OCI-LY1 (cell line): ENCODE measurements at regions not wholly inside any gene's neighbourhood (a gene's known extent, or its start where the extent isn't known, plus 50 kb on each side); places are given as distances from the start of the nearest gene placed in this dataset.

Experiments
- H2AFZ ChIP-seq: fragments of 200-600 bp; sonication (generic), shearing (Covaris generic); 2 replicates; pipeline ENCODE4 v1.6.0; 2014; ENCODE audit warnings: antibody characterized with exemption, mild to moderate bottlenecking, low read length
- H3F3A ChIP-seq: fragments of 200-600 bp; sonication (generic), shearing (Covaris generic); 2 replicates; pipeline ENCODE4 v1.6.0; 2014; ENCODE audit warnings: mild to moderate bottlenecking, antibody characterized with exemption, low read length, moderate library complexity; ENCODE audit not compliant: insufficient read depth
- H3K27ac ChIP-seq: fragments of 200-600 bp; sonication (generic); 2 replicates; pipeline ENCODE4 v1.5.1; 2014; ENCODE audit warnings: low read length, mixed run types, mild to moderate bottlenecking, low read depth; ENCODE audit not compliant: poor library complexity, severe bottlenecking
- H3K27me3 ChIP-seq: fragments of 200-600 bp; sonication (generic); 2 replicates; pipeline ENCODE4 v1.6.0; 2014; ENCODE audit warnings: antibody characterized with exemption, mild to moderate bottlenecking, low read length, moderate library complexity; ENCODE audit not compliant: insufficient read depth
- H3K36me3 ChIP-seq: fragments of 200-600 bp; sonication (generic); 2 replicates; pipeline ENCODE4 v1.6.1; 2014; ENCODE audit warnings: mild to moderate bottlenecking, antibody characterized with exemption, low read length, moderate library complexity, mixed read lengths; ENCODE audit not compliant: insufficient read depth
- H3K4me1 ChIP-seq: fragments of 200-600 bp; sonication (generic); 2 replicates; pipeline ENCODE4 v1.5.1; 2014; ENCODE audit warnings: mild to moderate bottlenecking, low read length, moderate library complexity; ENCODE audit not compliant: insufficient read depth, severe bottlenecking
- H3K4me2 ChIP-seq: fragments of 200-600 bp; sonication (generic), shearing (Covaris generic); 2 replicates; pipeline ENCODE4 v1.6.1; 2014; ENCODE audit warnings: low read length
- H3K4me3 ChIP-seq: fragments of 200-600 bp; sonication (generic); 2 replicates; pipeline ENCODE4 v1.5.1; 2014; ENCODE audit warnings: low read length, low read depth, mild to moderate bottlenecking, mixed read lengths; ENCODE audit not compliant: poor library complexity, severe bottlenecking
- H3K79me2 ChIP-seq: fragments of 200-600 bp; shearing (Covaris generic); 2 replicates; pipeline ENCODE4 v1.6.1; 2016; ENCODE audit warnings: mixed run types, low read length, mixed read lengths; ENCODE audit not compliant: insufficient read depth
- H3K9ac ChIP-seq: fragments of 200-600 bp; sonication (generic), shearing (Covaris generic); 2 replicates; pipeline ENCODE4 v1.6.1; 2014; ENCODE audit warnings: mild to moderate bottlenecking, low read length, mixed read lengths
- H3K9me2 ChIP-seq: fragments of 200-600 bp; sonication (generic), shearing (Covaris generic); 2 replicates; pipeline ENCODE4 v1.6.1; 2014; ENCODE audit warnings: low read depth, mild to moderate bottlenecking, low read length, mixed read lengths
- H3K9me3 ChIP-seq: fragments of 200-600 bp; shearing (Covaris generic); 2 replicates; pipeline ENCODE4 v1.6.1; 2014; ENCODE audit warnings: low read length, mixed read lengths
- H4K20me1 ChIP-seq: fragments of 200-600 bp; sonication (generic), shearing (Covaris generic); 2 replicates; pipeline ENCODE4 v1.6.0; 2016; ENCODE audit warnings: mild to moderate bottlenecking, low read length; ENCODE audit not compliant: insufficient read depth
- EZH2 ChIP-seq: fragments of 200-600 bp; sonication (generic), shearing (Covaris generic); IDR thresholded peaks from 2 replicates; pipeline ENCODE4 v1.8.0; 2017; ENCODE audit warnings: borderline replicate concordance, mixed run types, mild to moderate bottlenecking, antibody characterized with exemption, low read length, moderate library complexity, mixed read lengths
- TF ChIP-seq, protein P1 (sequence below): fragments of 200-600 bp; sonication (generic), shearing (Covaris generic); IDR thresholded peaks from 2 replicates; pipeline ENCODE4 v1.5.1; 2017; ENCODE audit warnings: mild to moderate bottlenecking, antibody characterized with exemption, low read length, moderate library complexity, mixed read lengths

DNA sequence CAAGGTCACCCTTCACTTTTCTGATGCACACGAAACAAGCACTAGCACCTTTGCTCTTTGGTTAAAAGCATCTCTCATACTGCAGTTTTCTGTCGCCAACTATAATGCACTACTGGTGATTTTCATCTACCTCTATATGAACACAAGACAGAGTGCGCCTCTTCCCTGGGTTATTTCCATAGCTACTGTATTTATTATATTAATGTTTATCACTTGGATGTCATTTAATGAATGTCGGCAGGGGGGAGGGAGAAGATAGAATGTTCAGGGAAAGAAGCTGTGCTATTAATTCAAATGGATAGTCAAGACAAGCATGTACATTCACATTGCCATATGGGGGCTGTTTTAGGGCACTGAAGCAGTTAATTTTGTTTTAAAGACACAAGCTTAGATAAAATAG is 174.1 kb upstream of the SAMSN1 start:
- no peaks in the 10 kb centered on the region for H3K9me2 ChIP-seq
- no peak overlapping the region for H3K4me2 ChIP-seq
- peaks cover 5% of the 10 kb centered on the region for H3K4me1 ChIP-seq
- H3K79me2 ChIP-seq = no peaks in the 10 kb centered on the region
- H2AFZ ChIP-seq = no peak overlapping the region
- no peaks in the 10 kb centered on the region for H3F3A ChIP-seq
- no peak for TF ChIP-seq EZH2
- TF ChIP-seq, protein P1, sequence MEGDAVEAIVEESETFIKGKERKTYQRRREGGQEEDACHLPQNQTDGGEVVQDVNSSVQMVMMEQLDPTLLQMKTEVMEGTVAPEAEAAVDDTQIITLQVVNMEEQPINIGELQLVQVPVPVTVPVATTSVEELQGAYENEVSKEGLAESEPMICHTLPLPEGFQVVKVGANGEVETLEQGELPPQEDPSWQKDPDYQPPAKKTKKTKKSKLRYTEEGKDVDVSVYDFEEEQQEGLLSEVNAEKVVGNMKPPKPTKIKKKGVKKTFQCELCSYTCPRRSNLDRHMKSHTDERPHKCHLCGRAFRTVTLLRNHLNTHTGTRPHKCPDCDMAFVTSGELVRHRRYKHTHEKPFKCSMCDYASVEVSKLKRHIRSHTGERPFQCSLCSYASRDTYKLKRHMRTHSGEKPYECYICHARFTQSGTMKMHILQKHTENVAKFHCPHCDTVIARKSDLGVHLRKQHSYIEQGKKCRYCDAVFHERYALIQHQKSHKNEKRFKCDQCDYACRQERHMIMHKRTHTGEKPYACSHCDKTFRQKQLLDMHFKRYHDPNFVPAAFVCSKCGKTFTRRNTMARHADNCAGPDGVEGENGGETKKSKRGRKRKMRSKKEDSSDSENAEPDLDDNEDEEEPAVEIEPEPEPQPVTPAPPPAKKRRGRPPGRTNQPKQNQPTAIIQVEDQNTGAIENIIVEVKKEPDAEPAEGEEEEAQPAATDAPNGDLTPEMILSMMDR = no peak
- no peaks in the 10 kb centered on the region for H4K20me1 ChIP-seq
- no peak overlapping the region for H3K27ac ChIP-seq
- H3K36me3 ChIP-seq = no peaks in the 10 kb centered on the region
- H3K9ac ChIP-seq = no peak overlapping the region
- H3K4me3 ChIP-seq = no peak overlapping the region
- no peaks in the 10 kb centered on the region for H3K27me3 ChIP-seq
- no peaks in the 10 kb centered on the region for H3K9me3 ChIP-seq

DNA sequence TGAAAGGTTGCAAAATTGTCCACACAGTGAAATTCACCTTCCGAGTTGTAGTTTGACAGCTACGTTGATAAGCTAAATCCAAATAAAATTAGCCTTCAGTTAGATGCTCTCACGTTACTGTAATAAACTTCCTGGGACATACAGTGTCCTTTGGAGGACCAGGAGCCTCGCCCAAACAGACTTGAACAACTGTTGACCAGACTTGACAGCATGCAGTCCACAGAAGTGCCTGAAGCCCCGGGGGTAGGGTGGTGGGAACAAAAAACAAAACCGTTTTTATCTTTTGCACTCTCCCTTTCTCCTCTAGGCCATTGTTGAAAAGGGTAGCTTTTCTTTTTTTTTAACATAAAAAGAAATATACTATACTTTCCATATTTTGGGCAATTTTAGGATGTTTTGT is 172.8 kb upstream of the SAMSN1 start:
- Histone ChIP-seq H3K4me1 (peaks cover 5% of the 10 kb centered on the region), H3K27me3 (no peaks in the 10 kb centered on the region), H3K4me3 (no peak overlapping the region), H3K9me2 (no peaks in the 10 kb centered on the region), H3K27ac (no peak overlapping the region), H3K79me2 (no peaks in the 10 kb centered on the region), H3K9ac (no peak overlapping the region), H3F3A (no peaks in the 10 kb centered on the region), H2AFZ (no peak overlapping the region), H4K20me1 (no peaks in the 10 kb centered on the region), H3K4me2 (no peak overlapping the region), H3K36me3 (no peaks in the 10 kb centered on the region), H3K9me3 (no peaks in the 10 kb centered on the region)
- TF ChIP-seq, protein P1 = no peak
- TF ChIP-seq EZH2 = no peak

DNA sequence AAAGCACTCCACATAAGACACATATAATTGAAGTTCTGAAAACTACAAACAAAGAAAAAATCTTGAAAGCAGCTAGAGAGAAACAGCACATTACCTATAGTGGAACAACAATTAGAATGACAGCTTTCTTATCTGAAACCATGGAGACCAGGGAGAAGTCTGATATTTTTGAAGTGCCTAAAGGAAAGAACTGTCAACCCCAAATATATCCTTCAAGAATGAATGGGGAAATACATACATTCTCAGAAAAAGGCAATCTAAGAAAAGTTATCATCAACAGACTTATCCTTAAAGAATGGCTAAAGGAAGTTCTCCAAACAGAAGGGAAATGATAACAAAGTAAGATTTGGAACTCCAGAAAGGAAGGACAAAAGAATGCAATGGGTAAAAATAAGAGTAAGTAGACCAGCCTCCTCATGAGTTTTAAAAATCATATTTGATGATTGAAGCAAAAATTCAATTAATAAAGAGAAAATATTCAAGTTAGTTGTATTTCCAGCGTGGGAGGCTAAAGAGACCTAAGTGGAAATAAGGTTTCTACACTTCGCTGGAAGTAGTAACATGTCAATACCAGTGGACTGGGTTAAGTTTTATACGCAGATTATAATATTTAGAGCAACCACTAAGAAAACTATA is 170.8 kb upstream of the SAMSN1 start:
- Histone ChIP-seq H3K27me3 (no peaks in the 10 kb centered on the region), H3K9ac (no peak overlapping the region), H2AFZ (no peak overlapping the region), H3F3A (no peaks in the 10 kb centered on the region), H3K4me3 (no peak overlapping the region), H3K79me2 (no peaks in the 10 kb centered on the region), H3K4me2 (no peak overlapping the region), H3K4me1 (peaks cover 5% of the 10 kb centered on the region), H3K9me2 (no peaks in the 10 kb centered on the region), H4K20me1 (no peaks in the 10 kb centered on the region), H3K36me3 (no peaks in the 10 kb centered on the region), H3K9me3 (peaks cover 3% of the 10 kb centered on the region; the same call in 1 of the 2 replicates), H3K27ac (no peak overlapping the region)
- TF ChIP-seq, protein P1 = no peak
- TF ChIP-seq EZH2 = no peak
